WTC11 (cell line): ENCODE measurements at regions not wholly inside any gene's neighbourhood (a gene's known extent, or its start where the extent isn't known, plus 50 kb on each side); places are given as distances from the start of the nearest gene placed in this dataset.

ENCODE experiments used
- SMAD3 ChIP-seq: sonication (generic); formaldehyde crosslinking; IDR thresholded peaks from 2 replicates; pipeline ENCODE4 v1.8.0; 2022; ENCODE audit warnings: missing genetic modification reagents, mild to moderate bottlenecking, borderline replicate concordance
- TF ChIP-seq, protein P1 (sequence below): sonication (generic); formaldehyde crosslinking; conservative IDR thresholded peaks from 2 replicates; pipeline ENCODE4 v1.8.1; 2023; ENCODE audit warnings: mild to moderate bottlenecking, low read depth, missing genetic modification reagents, moderate library complexity
- TF ChIP-seq, protein P2 (sequence below): fragments of 200-600 bp; IDR thresholded peaks from 2 replicates; pipeline ENCODE4 v1.8.0; 2022; ENCODE audit warnings: antibody characterized with exemption
- TF ChIP-seq, protein P3 (sequence below): sonication (generic); formaldehyde crosslinking; IDR thresholded peaks from 2 replicates; pipeline ENCODE4 v1.8.1; 2023; ENCODE audit warnings: mild to moderate bottlenecking, missing genetic modification reagents, borderline replicate concordance

DNA sequence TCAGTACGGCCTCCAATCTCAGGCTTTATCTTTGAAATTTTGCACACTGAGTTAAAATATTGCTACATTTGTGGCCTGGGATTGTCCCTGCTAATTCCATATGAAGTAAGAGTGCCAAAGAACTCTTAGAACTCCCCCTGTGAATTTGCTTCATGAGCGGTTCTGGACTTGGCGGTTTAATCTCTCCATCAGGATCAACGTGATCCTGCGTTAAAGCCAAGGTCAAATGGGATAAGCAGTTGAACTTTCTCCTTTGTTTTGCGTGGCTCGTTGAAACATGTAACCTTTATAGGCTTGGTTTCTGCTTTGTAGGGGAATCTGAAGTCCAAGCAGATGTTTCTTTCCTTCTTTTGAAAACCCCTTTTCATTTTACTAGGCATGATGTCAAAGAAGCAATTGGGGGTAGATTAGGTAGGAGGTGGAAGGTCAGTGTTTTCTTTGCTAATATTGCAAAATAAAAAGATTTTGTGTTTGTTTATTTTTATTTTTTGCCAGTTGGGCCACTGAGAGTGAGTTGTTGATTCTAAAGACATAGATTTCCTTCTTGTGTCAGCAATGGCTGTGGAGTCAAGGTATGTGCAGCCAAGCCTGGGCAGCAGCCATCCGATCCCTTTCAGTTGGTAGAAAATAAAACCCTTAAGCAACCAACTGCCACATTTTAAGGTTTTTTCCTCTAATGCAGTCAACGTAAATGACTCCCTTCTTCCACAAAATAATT is 390.8 kb downstream of the NNT start:
- TF ChIP-seq, protein P1, sequence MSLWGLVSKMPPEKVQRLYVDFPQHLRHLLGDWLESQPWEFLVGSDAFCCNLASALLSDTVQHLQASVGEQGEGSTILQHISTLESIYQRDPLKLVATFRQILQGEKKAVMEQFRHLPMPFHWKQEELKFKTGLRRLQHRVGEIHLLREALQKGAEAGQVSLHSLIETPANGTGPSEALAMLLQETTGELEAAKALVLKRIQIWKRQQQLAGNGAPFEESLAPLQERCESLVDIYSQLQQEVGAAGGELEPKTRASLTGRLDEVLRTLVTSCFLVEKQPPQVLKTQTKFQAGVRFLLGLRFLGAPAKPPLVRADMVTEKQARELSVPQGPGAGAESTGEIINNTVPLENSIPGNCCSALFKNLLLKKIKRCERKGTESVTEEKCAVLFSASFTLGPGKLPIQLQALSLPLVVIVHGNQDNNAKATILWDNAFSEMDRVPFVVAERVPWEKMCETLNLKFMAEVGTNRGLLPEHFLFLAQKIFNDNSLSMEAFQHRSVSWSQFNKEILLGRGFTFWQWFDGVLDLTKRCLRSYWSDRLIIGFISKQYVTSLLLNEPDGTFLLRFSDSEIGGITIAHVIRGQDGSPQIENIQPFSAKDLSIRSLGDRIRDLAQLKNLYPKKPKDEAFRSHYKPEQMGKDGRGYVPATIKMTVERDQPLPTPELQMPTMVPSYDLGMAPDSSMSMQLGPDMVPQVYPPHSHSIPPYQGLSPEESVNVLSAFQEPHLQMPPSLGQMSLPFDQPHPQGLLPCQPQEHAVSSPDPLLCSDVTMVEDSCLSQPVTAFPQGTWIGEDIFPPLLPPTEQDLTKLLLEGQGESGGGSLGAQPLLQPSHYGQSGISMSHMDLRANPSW (CRISPR knock-in tag): no peak
- TF ChIP-seq, protein P2, sequence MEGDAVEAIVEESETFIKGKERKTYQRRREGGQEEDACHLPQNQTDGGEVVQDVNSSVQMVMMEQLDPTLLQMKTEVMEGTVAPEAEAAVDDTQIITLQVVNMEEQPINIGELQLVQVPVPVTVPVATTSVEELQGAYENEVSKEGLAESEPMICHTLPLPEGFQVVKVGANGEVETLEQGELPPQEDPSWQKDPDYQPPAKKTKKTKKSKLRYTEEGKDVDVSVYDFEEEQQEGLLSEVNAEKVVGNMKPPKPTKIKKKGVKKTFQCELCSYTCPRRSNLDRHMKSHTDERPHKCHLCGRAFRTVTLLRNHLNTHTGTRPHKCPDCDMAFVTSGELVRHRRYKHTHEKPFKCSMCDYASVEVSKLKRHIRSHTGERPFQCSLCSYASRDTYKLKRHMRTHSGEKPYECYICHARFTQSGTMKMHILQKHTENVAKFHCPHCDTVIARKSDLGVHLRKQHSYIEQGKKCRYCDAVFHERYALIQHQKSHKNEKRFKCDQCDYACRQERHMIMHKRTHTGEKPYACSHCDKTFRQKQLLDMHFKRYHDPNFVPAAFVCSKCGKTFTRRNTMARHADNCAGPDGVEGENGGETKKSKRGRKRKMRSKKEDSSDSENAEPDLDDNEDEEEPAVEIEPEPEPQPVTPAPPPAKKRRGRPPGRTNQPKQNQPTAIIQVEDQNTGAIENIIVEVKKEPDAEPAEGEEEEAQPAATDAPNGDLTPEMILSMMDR: no peak
- TF ChIP-seq SMAD3 (CRISPR knock-in tag): no peak
- TF ChIP-seq, protein P3, sequence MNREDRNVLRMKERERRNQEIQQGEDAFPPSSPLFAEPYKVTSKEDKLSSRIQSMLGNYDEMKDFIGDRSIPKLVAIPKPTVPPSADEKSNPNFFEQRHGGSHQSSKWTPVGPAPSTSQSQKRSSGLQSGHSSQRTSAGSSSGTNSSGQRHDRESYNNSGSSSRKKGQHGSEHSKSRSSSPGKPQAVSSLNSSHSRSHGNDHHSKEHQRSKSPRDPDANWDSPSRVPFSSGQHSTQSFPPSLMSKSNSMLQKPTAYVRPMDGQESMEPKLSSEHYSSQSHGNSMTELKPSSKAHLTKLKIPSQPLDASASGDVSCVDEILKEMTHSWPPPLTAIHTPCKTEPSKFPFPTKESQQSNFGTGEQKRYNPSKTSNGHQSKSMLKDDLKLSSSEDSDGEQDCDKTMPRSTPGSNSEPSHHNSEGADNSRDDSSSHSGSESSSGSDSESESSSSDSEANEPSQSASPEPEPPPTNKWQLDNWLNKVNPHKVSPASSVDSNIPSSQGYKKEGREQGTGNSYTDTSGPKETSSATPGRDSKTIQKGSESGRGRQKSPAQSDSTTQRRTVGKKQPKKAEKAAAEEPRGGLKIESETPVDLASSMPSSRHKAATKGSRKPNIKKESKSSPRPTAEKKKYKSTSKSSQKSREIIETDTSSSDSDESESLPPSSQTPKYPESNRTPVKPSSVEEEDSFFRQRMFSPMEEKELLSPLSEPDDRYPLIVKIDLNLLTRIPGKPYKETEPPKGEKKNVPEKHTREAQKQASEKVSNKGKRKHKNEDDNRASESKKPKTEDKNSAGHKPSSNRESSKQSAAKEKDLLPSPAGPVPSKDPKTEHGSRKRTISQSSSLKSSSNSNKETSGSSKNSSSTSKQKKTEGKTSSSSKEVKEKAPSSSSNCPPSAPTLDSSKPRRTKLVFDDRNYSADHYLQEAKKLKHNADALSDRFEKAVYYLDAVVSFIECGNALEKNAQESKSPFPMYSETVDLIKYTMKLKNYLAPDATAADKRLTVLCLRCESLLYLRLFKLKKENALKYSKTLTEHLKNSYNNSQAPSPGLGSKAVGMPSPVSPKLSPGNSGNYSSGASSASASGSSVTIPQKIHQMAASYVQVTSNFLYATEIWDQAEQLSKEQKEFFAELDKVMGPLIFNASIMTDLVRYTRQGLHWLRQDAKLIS (CRISPR knock-in tag): no peak
